Spleen (tissue), 7 donors: ENCODE measurements at regions not wholly inside any gene's neighbourhood (a gene's known extent, or its start where the extent isn't known, plus 50 kb on each side); places are given as distances from the start of the nearest gene placed in this dataset.

ENCODE experiments used
- CTCF ChIP-seq, 11 experiments: fragments of 200-600 bp in 7 of 11; fragments of 450-650 bp in 4 of 11; sonication (generic) in 4 of 11; IDR thresholded peaks in 8 of 11; conservative IDR thresholded peaks in 3 of 11; 1 replicate in 7 of 11; 2 replicates in 4 of 11; pipeline versions ENCODE4 v1.4.0 to v1.8.0; 2016 to 2021; ENCODE audit warnings: antibody characterized with exemption in 11 of 11, inconsistent platforms in 4 of 11, mild to moderate bottlenecking in 1 of 11
- POLR2A ChIP-seq, 3 donors: fragments of 450-650 bp; IDR thresholded peaks; one replicate each; pipeline ENCODE4 v1.5.1; 2017; ENCODE audit warnings: antibody characterized with exemption in 3 of 3, mild to moderate bottlenecking in 1 of 3
- donor health status: DM: no; HTN: no; CAD: no; lungs with moderate emphysema.
- donor health status: DM: no; HTN: no; CAD: no.
- donor health status: DM: no; HTN: no; CAD: no.

- TF ChIP-seq CTCF (IDR thresholded peaks at IDR 0.05 in 8 of 11, conservative IDR thresholded peaks at IDR 0.05 in 3 of 11) (no peak), POLR2A (IDR thresholded peaks at IDR 0.05) (no peak)
These were observed 189.6 kb upstream of the RAD23B start for GRCh38 chr9:107093365-107094060.
